Sigmoid colon (tissue), 4 donors: ENCODE measurements at regions not wholly inside any gene's neighbourhood (a gene's known extent, or its start where the extent isn't known, plus 50 kb on each side); places are given as distances from the start of the nearest gene placed in this dataset.

ENCODE experiments used
- CTCF ChIP-seq, 4 experiments: fragments of 450-650 bp in 3 of 4; fragments of 200-600 bp in 1 of 4; IDR thresholded peaks; one replicate each; pipeline ENCODE4 v1.5.1; 2016 to 2019; ENCODE audit warnings: antibody characterized with exemption in 4 of 4, mild to moderate bottlenecking in 3 of 4, moderate library complexity in 2 of 4
- POLR2A ChIP-seq, 2 donors: fragments of 450-650 bp; IDR thresholded peaks; one replicate each; pipeline ENCODE4 v1.6.1; 2016; ENCODE audit warnings: antibody characterized with exemption in 2 of 2, mild to moderate bottlenecking in 2 of 2, moderate library complexity in 2 of 2
- POLR2AphosphoS5 ChIP-seq, 4 donors: sonication (generic); formaldehyde crosslinking; IDR thresholded peaks; one replicate each; pipeline ENCODE4 v1.6.1; 2017; ENCODE audit warnings: antibody characterized with exemption in 4 of 4

GRCh38 chr2:139159177-139159576 lies 379.0 kb upstream of the NXPH2 start:
- TF ChIP-seq CTCF (IDR thresholded peaks at IDR 0.05) (no peak), POLR2A (IDR thresholded peaks at IDR 0.05) (no peak), POLR2AphosphoS5 (IDR thresholded peaks at IDR 0.05) (no peak)
